Fibroblast of lung (primary cell): ENCODE measurements at regions not wholly inside any gene's neighbourhood (a gene's known extent, or its start where the extent isn't known, plus 50 kb on each side); places are given as distances from the start of the nearest gene placed in this dataset.

Experiments
- EZH2 ChIP-seq: IDR thresholded peaks from 2 replicates; pipeline ENCODE4 v1.5.1; 2012; ENCODE audit warnings: low read length, control low read depth, mild to moderate bottlenecking; ENCODE audit errors: missing control alignments
- TF ChIP-seq, protein P1 (sequence below), 2 donors: IDR thresholded peaks in 1 of 2; conservative IDR thresholded peaks in 1 of 2; 1 replicate in 1 of 2; 2 replicates in 1 of 2; pipeline ENCODE4 v1.5.1; 2011 to 2012; ENCODE audit warnings: low read length in 2 of 2, control low read depth in 1 of 2, inconsistent platforms in 1 of 2, low read depth in 1 of 2, mild to moderate bottlenecking in 1 of 2

- TF ChIP-seq, protein P1, sequence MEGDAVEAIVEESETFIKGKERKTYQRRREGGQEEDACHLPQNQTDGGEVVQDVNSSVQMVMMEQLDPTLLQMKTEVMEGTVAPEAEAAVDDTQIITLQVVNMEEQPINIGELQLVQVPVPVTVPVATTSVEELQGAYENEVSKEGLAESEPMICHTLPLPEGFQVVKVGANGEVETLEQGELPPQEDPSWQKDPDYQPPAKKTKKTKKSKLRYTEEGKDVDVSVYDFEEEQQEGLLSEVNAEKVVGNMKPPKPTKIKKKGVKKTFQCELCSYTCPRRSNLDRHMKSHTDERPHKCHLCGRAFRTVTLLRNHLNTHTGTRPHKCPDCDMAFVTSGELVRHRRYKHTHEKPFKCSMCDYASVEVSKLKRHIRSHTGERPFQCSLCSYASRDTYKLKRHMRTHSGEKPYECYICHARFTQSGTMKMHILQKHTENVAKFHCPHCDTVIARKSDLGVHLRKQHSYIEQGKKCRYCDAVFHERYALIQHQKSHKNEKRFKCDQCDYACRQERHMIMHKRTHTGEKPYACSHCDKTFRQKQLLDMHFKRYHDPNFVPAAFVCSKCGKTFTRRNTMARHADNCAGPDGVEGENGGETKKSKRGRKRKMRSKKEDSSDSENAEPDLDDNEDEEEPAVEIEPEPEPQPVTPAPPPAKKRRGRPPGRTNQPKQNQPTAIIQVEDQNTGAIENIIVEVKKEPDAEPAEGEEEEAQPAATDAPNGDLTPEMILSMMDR (conservative IDR thresholded peaks at IDR 0.05 in 1 of 2, IDR thresholded peaks at IDR 0.05 in 1 of 2; ENCODE audit: low read depth in 1 of 2, low read length in 2 of 2), result no peak
- no peak for TF ChIP-seq EZH2
Measured at GRCh38 chr6:81304466-81304865, 448.0 kb downstream of the TENT5A start.
